SK-N-SH treated with all-trans-retinoic acid at 6 μM for 48 hours (cell line): ENCODE measurements at regions not wholly inside any gene's neighbourhood (a gene's known extent, or its start where the extent isn't known, plus 50 kb on each side); places are given as distances from the start of the nearest gene placed in this dataset.

Source experiments
- ATAC-seq: fragments of 200-7000 bp; cut with Tn5 transposase; 3 replicates; pipeline ENCODE4 v1.9.1; 2020; ENCODE audit warnings: mild to moderate bottlenecking, moderate library complexity
- ARNTL ChIP-seq: fragments of 450-650 bp; formaldehyde crosslinking; IDR thresholded peaks from 2 replicates; pipeline ENCODE4 v1.5.0; 2020; ENCODE audit warnings: low read depth, mild to moderate bottlenecking, moderate library complexity, borderline replicate concordance
- BACH2 ChIP-seq: fragments of 250-450 bp; sonication (Bioruptor Pico); IDR thresholded peaks from 2 replicates; pipeline ENCODE4 v1.9.0; 2021; ENCODE audit warnings: mild to moderate bottlenecking, borderline replicate concordance
- CSDC2 ChIP-seq: fragments of 250-450 bp; sonication (Bioruptor Pico); IDR thresholded peaks from 2 replicates; pipeline ENCODE4 v1.5.0; 2020; ENCODE audit warnings: mild to moderate bottlenecking, moderate library complexity
- ESRRG ChIP-seq: fragments of 250-450 bp; sonication (Bioruptor Pico); IDR thresholded peaks from 2 replicates; pipeline ENCODE4 v1.6.1; 2021; ENCODE audit warnings: mild to moderate bottlenecking
- GLIS3 ChIP-seq: fragments of 250-450 bp; sonication (Bioruptor Pico); IDR thresholded peaks from 2 replicates; pipeline ENCODE4 v1.5.0; 2020; ENCODE audit warnings: mild to moderate bottlenecking, moderate library complexity
- OSR1 ChIP-seq: fragments of 250-450 bp; sonication (Bioruptor Pico); IDR thresholded peaks from 2 replicates; pipeline ENCODE4 v1.8.0; 2022; ENCODE audit warnings: moderate library complexity, mild to moderate bottlenecking, inconsistent platforms
- PPARA ChIP-seq: fragments of 250-450 bp; sonication (Bioruptor Pico); IDR thresholded peaks from 2 replicates; pipeline ENCODE4 v1.5.0; 2020; ENCODE audit warnings: mild to moderate bottlenecking, borderline replicate concordance
- SNAI2 ChIP-seq: fragments of 250-450 bp; sonication (Bioruptor Pico); IDR thresholded peaks from 2 replicates; pipeline ENCODE4 v1.5.0; 2020; ENCODE audit warnings: mild to moderate bottlenecking, moderate library complexity
- ZFP3 ChIP-seq: fragments of 250-450 bp; sonication (Bioruptor Pico); IDR thresholded peaks from 2 replicates; pipeline ENCODE4 v1.5.0; 2020; ENCODE audit warnings: mild to moderate bottlenecking, moderate library complexity
- ZFP30 ChIP-seq: fragments of 450-650 bp; formaldehyde crosslinking; IDR thresholded peaks from 2 replicates; pipeline ENCODE4 v1.5.0; 2022; ENCODE audit warnings: mild to moderate bottlenecking, moderate library complexity
- ZNF565 ChIP-seq: fragments of 450-650 bp; formaldehyde crosslinking; conservative IDR thresholded peaks from 2 replicates; pipeline ENCODE4 v1.5.0; 2020; ENCODE audit warnings: low read depth, mild to moderate bottlenecking, moderate library complexity
- ZNF8 ChIP-seq: fragments of 450-650 bp; formaldehyde crosslinking; IDR thresholded peaks from 2 replicates; pipeline ENCODE4 v1.5.0; 2020; ENCODE audit warnings: mild to moderate bottlenecking, moderate library complexity
- TF ChIP-seq, protein P1 (sequence below): fragments of 250-450 bp; sonication (Bioruptor Pico); IDR thresholded peaks from 2 replicates; pipeline ENCODE4 v1.5.0; 2020; ENCODE audit warnings: mild to moderate bottlenecking, moderate library complexity
- TF ChIP-seq, protein P2 (sequence below): fragments of 250-450 bp; sonication (Bioruptor Pico); IDR thresholded peaks from 2 replicates; pipeline ENCODE4 v1.8.0; 2021; ENCODE audit warnings: low read depth, mild to moderate bottlenecking, moderate library complexity, borderline replicate concordance
- TF ChIP-seq, protein P3 (sequence below): fragments of 250-450 bp; sonication (Bioruptor Pico); IDR thresholded peaks from 2 replicates; pipeline ENCODE4 v1.5.1; 2021; ENCODE audit warnings: mild to moderate bottlenecking, moderate library complexity
- TF ChIP-seq, protein P4 (sequence below): fragments of 250-450 bp; sonication (Bioruptor Pico); IDR thresholded peaks from 2 replicates; pipeline ENCODE4 v1.8.0; 2020; ENCODE audit warnings: mild to moderate bottlenecking, moderate library complexity, borderline replicate concordance
- TF ChIP-seq, protein P5 (sequence below): fragments of 250-450 bp; sonication (Bioruptor Pico); IDR thresholded peaks from 2 replicates; pipeline ENCODE4 v1.5.1; 2020; ENCODE audit warnings: low read depth, mild to moderate bottlenecking, moderate library complexity

DNA sequence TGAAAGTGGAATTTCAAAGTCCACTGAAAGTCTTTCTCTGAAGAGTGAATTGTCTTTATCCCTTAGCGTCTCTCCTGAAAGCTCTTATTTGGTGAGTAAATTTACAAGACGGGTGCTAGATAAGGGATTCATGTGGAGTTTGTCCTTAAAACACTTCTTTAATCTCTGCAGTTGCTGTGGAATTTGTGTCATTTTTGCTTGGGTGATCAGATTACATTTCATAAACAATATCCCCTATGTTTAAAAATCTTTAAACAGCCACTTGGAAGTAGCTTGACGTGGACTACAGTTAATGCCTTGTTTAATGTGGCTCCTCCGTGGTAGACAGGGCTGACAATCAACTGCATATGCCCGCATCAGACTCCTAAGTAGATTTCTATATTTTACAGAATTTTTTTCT is 175.4 kb upstream of the ZNF217 start:
- no peak for ATAC-seq
- TF ChIP-seq ZNF8 (no peak), ZFP3 (CRISPR knock-in tag) (no peak), OSR1 (no peak), ESRRG (CRISPR knock-in tag) (no peak), SNAI2 (no peak), PPARA (no peak), BACH2 (CRISPR knock-in tag) (no peak), CSDC2 (CRISPR knock-in tag) (no peak), ARNTL (CRISPR knock-in tag) (no peak), GLIS3 (no peak)
- TF ChIP-seq, protein P1, sequence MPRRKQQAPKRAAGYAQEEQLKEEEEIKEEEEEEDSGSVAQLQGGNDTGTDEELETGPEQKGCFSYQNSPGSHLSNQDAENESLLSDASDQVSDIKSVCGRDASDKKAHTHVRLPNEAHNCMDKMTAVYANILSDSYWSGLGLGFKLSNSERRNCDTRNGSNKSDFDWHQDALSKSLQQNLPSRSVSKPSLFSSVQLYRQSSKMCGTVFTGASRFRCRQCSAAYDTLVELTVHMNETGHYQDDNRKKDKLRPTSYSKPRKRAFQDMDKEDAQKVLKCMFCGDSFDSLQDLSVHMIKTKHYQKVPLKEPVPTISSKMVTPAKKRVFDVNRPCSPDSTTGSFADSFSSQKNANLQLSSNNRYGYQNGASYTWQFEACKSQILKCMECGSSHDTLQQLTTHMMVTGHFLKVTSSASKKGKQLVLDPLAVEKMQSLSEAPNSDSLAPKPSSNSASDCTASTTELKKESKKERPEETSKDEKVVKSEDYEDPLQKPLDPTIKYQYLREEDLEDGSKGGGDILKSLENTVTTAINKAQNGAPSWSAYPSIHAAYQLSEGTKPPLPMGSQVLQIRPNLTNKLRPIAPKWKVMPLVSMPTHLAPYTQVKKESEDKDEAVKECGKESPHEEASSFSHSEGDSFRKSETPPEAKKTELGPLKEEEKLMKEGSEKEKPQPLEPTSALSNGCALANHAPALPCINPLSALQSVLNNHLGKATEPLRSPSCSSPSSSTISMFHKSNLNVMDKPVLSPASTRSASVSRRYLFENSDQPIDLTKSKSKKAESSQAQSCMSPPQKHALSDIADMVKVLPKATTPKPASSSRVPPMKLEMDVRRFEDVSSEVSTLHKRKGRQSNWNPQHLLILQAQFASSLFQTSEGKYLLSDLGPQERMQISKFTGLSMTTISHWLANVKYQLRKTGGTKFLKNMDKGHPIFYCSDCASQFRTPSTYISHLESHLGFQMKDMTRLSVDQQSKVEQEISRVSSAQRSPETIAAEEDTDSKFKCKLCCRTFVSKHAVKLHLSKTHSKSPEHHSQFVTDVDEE (CRISPR knock-in tag), result no peak
- TF ChIP-seq, protein P2, sequence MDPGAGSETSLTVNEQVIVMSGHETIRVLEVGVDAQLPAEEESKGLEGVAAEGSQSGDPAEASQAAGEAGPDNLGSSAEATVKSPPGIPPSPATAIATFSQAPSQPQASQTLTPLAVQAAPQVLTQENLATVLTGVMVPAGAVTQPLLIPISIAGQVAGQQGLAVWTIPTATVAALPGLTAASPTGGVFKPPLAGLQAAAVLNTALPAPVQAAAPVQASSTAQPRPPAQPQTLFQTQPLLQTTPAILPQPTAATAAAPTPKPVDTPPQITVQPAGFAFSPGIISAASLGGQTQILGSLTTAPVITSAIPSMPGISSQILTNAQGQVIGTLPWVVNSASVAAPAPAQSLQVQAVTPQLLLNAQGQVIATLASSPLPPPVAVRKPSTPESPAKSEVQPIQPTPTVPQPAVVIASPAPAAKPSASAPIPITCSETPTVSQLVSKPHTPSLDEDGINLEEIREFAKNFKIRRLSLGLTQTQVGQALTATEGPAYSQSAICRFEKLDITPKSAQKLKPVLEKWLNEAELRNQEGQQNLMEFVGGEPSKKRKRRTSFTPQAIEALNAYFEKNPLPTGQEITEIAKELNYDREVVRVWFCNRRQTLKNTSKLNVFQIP (CRISPR knock-in tag), result no peak
- TF ChIP-seq, protein P3, sequence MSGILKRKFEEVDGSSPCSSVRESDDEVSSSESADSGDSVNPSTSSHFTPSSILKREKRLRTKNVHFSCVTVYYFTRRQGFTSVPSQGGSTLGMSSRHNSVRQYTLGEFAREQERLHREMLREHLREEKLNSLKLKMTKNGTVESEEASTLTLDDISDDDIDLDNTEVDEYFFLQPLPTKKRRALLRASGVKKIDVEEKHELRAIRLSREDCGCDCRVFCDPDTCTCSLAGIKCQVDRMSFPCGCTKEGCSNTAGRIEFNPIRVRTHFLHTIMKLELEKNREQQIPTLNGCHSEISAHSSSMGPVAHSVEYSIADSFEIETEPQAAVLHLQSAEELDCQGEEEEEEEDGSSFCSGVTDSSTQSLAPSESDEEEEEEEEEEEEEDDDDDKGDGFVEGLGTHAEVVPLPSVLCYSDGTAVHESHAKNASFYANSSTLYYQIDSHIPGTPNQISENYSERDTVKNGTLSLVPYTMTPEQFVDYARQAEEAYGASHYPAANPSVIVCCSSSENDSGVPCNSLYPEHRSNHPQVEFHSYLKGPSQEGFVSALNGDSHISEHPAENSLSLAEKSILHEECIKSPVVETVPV (CRISPR knock-in tag), result no peak

DNA sequence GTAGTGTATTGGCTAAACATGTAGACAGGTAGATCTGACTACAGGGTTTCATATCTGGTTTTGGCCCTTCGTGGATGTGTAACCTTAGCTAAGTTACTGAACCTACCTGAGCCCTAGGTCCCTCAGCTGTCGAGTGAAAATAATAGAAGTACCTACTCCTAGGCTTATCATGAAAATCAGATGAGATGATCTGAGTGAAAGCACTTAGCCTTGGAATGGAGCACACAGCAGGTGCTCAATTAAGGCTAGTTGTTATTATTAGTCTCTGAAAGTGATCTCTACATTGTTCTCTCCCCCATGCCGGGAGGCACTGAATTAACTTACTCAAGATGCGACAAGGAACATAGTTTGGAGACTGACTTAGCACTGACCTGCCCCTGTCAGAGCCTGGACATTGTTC is 174.7 kb upstream of the ZNF217 start:
- TF ChIP-seq, protein P2 (CRISPR knock-in tag), result no peak
- TF ChIP-seq ESRRG (CRISPR knock-in tag) (no peak), ZNF565 (CRISPR knock-in tag) (no peak), OSR1 (no peak), BACH2 (CRISPR knock-in tag) (no peak), ARNTL (CRISPR knock-in tag) (no peak)
- ATAC-seq, result no peak

DNA sequence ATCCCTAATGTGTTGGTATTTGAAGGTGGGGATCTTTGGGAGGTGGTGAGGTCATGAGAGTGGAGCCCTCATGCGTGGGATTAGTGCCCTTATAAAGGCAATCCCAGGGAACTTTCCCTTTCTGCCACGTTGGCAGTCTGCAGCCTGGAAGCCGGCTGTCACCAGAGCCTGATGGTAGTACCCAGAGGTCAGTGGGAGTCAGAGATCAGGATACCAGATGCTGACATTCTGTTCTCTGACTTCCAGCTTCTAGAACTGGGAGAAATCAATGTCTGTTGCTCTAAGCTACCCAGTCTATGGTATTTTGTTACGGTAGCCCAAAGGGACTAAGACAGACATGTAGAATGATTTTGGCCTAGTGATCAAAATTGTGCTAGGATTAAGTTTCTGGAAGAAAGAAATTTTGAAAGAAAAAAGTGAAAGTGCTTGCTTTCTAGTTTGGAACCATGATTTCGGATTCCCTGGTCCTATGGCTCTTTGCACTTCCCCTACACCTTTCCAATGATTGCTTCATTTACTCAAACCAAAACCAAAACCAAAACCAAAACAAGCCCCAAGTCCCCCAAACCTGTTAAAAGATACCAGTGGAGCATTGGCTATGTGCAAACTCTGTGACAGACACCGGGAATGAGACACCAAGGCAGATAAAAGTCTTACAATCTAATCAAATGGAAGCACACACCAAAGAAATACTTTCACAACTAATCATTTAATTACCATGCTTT is 173.7 kb upstream of the ZNF217 start:
- ATAC-seq, result no peak
- TF ChIP-seq ZNF565 (CRISPR knock-in tag), result no peak
- no peak for TF ChIP-seq ZNF8
- TF ChIP-seq ZFP30 (CRISPR knock-in tag), result no peak
- TF ChIP-seq ARNTL (CRISPR knock-in tag), result no peak
- TF ChIP-seq, protein P4, sequence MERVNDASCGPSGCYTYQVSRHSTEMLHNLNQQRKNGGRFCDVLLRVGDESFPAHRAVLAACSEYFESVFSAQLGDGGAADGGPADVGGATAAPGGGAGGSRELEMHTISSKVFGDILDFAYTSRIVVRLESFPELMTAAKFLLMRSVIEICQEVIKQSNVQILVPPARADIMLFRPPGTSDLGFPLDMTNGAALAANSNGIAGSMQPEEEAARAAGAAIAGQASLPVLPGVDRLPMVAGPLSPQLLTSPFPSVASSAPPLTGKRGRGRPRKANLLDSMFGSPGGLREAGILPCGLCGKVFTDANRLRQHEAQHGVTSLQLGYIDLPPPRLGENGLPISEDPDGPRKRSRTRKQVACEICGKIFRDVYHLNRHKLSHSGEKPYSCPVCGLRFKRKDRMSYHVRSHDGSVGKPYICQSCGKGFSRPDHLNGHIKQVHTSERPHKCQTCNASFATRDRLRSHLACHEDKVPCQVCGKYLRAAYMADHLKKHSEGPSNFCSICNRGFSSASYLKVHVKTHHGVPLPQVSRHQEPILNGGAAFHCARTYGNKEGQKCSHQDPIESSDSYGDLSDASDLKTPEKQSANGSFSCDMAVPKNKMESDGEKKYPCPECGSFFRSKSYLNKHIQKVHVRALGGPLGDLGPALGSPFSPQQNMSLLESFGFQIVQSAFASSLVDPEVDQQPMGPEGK, result no peak
- TF ChIP-seq BACH2 (CRISPR knock-in tag), result no peak
- TF ChIP-seq, protein P5, sequence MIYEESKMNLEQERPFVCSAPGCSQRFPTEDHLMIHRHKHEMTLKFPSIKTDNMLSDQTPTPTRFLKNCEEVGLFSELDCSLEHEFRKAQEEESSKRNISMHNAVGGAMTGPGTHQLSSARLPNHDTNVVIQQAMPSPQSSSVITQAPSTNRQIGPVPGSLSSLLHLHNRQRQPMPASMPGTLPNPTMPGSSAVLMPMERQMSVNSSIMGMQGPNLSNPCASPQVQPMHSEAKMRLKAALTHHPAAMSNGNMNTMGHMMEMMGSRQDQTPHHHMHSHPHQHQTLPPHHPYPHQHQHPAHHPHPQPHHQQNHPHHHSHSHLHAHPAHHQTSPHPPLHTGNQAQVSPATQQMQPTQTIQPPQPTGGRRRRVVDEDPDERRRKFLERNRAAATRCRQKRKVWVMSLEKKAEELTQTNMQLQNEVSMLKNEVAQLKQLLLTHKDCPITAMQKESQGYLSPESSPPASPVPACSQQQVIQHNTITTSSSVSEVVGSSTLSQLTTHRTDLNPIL, result no peak
- no peak for TF ChIP-seq SNAI2
